ENCODE measurements at regions not wholly inside any gene's neighbourhood (a gene's known extent, or its start where the extent isn't known, plus 50 kb on each side); places are given as distances from the start of the nearest gene placed in this dataset.

- no peak for DNase-seq
Observed at GRCh38 chr19:30083125-30083681, 141.2 kb downstream of the URI1 start.

GRCh38 chr19:30083701-30084156 is 141.7 kb downstream of the URI1 start:
- DNase-seq, result no peak

DNA sequence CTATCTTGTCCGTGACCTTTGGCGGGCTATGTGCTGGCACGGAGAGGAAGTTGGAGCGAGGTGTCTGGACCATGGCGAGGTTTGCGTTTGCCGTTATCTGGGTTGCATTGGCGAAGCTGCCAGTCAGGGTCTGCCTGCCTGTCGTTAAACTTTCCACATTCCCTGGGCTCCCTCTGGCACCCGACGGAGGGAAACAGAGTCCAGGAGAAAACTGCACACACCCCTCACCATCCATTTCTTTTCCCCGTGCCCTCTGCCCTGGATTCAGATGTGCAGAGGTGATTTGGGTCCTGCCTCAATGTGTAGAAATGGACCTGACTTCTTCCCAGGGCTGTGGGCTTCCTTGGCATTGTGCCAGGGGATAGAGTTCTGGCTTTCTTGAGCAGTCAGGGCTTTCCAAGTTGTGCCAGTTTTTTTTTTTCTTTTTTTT is 142.4 kb downstream of the URI1 start:
- no peak for DNase-seq

DNA sequence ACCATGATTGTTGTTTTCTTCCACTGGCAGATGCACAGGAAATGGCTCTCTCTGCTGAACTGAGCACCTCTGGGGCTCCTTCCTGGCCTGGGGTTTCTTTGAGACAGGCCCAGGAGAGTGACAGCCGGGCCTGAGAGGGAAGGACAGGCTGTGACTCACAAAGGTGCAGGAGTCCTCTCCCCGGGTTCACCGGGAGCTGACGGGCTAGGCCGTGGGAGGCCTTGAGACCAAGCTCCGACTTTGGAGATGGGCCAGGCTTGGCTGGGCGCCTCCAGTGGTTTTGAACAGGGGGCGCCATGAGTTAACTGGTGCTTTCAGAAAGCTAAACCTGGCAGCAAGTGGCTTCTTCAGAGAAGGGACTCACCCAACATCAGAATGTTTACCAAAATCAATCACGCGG is 143.4 kb downstream of the URI1 start:
- DNase-seq, result no peak

- no peak for DNase-seq
Observed at GRCh38 chr19:30086220-30086619, 144.2 kb downstream of the URI1 start.

GRCh38 chr19:30086916-30087315 is 144.9 kb downstream of the URI1 start:
- no peak for DNase-seq

DNA sequence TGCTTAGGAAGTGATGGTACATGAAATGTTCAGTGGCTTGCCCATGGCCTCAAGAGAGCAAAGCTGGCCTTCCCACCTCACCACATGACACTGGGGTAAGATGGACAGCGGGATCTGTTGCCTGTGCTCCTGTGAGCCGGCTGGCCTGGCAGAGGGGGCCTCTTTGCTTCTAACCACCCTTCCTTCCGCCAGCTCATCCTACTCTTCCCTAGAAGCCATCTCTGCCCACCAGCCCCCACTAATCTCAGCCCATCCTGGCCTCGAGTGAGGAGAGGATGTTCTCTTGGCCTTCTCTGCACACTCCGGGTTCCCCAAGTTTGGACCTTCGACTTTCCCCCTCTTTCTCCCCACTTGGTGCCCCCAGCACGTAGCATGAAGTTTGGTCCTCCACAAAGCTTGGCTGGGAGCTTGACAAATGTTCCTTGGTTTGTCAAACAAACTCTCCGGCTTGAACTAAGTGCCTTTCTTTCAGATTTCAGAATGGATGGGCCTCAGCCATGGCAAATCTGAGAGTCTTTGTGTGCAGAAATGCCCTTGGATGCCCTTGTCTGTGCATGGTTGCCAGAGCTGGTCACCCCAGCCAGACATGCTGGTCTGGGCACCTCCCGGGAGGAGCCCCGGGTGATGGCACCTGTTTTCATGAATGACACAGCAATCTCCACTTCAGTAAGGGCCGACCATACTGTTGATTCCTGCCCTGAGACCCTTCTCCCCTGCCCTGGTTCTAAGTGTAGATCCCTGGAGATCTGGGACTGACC is 145.5 kb downstream of the URI1 start:
- no peak for DNase-seq

DNA sequence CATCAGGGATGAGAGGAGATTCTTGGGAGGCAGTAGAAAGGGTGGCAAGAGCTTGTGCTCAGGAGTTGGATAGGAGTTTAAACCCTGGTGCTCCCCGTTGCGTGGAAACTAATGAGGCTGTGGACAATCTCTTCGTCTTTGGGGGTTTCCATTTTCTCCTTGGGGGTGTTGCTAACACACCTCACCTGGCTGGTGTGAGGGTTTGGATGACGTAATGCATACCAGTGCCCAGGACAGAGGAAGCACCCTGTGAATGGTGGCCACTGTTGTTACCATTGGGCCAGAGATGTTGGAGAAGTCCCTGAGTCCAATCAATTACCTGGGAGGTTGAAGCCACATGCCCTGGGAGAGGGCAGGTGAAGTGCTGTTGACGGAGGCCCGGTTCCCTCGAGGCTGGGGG is 146.5 kb downstream of the URI1 start:
- no peak for DNase-seq

- DNase-seq, result no peak
Observed at GRCh38 chr19:30089086-30089665, 147.1 kb downstream of the URI1 start.

GRCh38 chr19:30090476-30090875 is 148.4 kb downstream of the URI1 start:
- DNase-seq, result no peak

- no peak for DNase-seq
Observed at GRCh38 chr19:30090963-30091362, 148.9 kb downstream of the URI1 start.

GRCh38 chr19:30091456-30091855 is 149.4 kb downstream of the URI1 start:
- no peak for DNase-seq

DNA sequence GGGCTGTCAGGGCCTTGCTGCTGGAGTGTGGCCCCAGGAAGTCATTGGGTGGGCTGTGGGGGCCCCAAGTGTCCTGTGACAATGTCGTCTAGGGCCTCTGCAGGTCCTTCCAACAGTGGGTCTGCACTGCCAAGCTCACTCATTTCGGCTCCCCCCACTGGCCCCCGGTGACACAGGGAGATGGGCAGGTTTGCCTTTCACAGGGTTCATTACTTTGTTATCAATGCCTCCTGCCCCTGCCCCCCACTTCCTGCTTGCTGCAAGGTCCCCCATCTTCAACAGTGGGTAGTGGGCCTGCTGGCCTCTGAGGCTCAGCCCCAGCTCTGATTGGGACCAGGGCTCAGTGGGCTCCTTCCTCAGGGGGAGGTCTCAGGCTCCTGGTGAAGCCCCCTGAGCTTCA is 149.8 kb downstream of the URI1 start:
- DNase-seq, result no peak

DNA sequence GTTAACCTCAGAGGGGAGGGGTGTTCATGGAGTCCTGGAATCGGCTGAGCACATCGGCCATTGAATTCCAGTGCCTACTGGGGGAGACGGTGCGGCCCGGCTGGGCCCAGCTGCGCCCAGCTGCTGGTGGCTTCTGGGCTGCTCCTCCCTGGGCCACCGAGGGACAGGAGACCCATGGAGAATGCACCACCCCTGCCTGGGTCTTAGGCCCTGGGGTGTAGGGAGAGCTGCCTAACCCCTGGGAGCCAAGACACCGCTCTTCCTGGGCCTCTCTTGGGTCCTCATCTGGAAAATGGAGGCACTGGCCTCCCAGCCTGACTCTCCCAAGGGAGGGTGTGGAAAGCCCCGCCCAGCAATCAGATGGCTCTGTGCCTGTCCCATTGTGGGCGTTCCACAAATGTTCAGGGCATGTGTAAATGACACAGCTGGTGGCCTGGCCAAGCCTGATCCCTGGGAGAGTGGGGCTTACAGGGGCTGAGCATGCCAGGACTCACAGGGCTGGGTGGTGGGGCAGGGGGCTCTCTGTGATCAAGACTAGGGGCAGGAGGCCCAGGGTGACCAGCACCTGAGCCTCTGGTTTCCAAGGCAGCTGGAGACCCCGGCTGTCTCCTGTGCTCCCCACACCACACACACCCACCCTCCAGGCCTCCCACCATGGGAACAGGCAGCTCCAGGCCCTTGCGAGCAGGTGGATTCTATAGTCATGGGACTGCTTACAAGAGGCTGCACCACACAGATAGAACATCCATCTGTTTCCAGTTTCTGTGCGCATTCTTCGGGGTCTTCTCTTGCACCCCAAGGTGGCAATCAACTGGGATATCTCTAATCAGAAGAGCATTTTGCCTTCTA is 150.9 kb downstream of the URI1 start:
- no peak for DNase-seq

GRCh38 chr19:30093966-30094755 is 152.1 kb downstream of the URI1 start:
- DNase-seq, result no peak

DNA sequence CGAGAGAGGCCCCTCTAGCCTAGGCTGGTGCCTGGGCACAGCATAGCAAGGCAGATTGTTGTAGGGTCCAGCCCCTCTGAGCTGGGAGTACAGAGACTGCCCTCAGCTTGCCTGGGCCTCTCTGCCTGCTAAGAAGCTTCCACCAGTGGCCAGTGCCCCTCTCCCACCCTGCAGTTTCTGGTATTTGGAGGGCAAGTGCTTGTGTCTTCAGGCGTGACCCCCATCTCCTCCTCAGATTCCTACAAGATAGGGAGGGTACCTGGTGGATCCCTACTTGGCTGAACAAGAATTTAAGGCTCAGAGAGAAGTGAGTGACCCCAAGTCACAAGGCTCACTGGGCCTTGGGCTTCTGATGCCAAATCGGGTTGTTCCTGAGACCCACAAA is 152.7 kb downstream of the URI1 start:
- DNase-seq, result no peak

DNA sequence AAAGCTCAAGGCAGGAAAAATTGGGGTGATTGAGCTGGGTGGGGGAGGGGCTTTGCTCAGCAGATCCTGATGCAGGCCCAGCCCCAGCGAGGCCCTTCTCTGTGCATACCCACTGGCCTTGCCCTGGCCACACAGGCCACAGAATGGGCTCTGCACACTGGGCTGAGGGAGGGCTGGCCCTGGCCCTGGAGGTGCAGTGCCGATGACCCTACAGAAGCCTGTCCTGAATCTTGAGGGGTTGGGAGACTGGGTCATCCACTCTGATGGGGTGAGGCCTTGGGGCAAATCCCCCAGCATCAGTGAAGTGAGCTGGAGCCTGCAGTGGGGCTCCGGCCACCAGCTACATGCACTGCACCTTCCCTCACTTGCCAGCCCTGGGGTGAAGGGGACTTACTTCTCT is 153.1 kb downstream of the URI1 start:
- DNase-seq, result no peak

- no peak for DNase-seq
Observed at GRCh38 chr19:30096596-30097370, 154.7 kb downstream of the URI1 start.

DNA sequence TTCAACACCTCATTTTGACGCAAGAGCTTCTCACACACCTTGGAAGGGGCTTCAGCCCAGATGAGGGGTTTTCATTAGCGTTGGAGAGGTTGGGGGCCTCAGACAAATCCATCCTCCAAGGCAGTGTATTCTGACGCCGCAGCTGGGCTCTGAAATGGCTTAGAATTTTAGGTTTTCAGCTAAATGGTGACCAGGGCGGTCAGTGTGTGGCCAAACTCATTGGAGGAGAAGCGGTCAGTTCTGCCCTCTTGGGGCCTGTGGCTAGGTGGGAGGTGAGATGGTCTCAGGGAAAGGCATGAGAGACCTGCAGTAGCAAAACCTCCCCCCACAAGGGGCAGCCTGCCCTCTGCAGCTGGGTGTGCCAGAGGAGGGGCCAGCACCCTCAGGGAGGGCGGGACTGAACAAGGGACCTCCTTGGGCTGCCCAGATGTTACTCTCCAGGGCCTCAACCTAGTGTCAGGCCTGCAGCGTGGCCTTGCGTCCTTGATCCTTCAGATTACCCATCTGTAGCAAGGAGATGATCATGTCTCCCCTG is 155.8 kb downstream of the URI1 start:
- DNase-seq, result no peak

DNA sequence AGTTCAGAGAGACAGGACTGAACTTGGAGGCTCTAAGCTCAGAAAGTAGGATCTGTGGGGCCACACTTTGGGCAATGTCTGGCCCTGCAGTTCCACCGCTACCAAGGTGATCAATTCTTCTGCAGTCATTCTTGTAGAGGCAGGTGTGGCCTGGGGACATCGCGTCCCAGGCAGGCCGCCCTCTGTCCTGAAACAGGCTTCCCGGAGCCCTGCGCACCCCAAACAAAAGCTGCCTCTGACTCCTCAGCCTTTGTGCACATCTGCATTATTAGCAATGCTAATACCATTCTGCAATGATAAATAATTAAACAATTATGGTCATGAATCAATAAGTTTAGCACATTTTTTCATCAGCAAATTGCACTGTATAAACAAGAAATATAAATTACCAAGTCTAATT is 160.2 kb downstream of the URI1 start:
- DNase-seq, result no peak

GRCh38 chr19:30102666-30103065 is 160.6 kb downstream of the URI1 start:
- no peak for DNase-seq

- DNase-seq, result no peak
Observed at GRCh38 chr19:30103981-30104380, 161.9 kb downstream of the URI1 start.

All from NK-92 treated with Interleukin-12 subunit alpha and Interleukin-12 subunit beta, amount 100 ng/mL, for 24 hours (cell line).